ENCODE measurements at regions not wholly inside any gene's neighbourhood (a gene's known extent, or its start where the extent isn't known, plus 50 kb on each side); places are given as distances from the start of the nearest gene placed in this dataset.

DNA sequence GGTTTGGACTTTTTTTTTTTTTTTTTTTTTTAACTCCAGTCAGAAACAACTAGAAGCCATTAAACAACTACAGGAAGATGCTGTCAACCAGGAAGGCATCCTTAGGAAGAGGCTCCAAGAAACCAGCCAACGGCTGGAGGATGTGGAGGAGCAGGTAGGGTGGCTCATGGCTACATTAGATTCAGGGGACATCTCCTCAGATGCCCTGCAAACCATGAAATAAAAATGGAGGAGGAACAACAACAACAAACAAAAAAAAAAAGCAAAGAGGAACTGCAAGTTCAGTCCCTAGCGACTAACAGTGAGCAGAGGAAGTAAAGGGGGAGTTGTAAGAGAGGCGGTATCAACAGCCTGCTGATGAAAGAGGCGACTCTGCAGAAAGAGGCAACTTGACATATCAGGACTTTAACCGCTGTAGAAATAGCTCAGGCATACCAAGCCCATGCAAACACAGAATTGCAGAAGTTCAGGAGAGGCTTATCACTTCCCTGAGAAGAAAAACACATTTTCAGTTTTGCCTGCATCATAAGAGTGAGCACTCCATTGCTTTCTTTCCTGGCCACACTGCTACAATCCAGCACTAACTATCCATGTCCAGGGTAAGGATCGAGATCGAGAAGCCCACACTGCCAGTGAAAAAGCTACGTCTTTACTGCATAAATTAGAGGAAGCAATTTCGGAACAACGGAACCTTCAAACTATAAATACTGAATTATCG, 103.5 kb upstream of the BCAT1 start:
- peak overlapping the region; percentile 62 for H3K4me3 ChIP-seq (ENCODE audit: low read depth, low read length)
- TF ChIP-seq, protein P1, sequence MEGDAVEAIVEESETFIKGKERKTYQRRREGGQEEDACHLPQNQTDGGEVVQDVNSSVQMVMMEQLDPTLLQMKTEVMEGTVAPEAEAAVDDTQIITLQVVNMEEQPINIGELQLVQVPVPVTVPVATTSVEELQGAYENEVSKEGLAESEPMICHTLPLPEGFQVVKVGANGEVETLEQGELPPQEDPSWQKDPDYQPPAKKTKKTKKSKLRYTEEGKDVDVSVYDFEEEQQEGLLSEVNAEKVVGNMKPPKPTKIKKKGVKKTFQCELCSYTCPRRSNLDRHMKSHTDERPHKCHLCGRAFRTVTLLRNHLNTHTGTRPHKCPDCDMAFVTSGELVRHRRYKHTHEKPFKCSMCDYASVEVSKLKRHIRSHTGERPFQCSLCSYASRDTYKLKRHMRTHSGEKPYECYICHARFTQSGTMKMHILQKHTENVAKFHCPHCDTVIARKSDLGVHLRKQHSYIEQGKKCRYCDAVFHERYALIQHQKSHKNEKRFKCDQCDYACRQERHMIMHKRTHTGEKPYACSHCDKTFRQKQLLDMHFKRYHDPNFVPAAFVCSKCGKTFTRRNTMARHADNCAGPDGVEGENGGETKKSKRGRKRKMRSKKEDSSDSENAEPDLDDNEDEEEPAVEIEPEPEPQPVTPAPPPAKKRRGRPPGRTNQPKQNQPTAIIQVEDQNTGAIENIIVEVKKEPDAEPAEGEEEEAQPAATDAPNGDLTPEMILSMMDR (IDR thresholded peaks at IDR 0.05; ENCODE audit: borderline replicate concordance, insufficient read depth, low read depth, low read length): no peak

DNA sequence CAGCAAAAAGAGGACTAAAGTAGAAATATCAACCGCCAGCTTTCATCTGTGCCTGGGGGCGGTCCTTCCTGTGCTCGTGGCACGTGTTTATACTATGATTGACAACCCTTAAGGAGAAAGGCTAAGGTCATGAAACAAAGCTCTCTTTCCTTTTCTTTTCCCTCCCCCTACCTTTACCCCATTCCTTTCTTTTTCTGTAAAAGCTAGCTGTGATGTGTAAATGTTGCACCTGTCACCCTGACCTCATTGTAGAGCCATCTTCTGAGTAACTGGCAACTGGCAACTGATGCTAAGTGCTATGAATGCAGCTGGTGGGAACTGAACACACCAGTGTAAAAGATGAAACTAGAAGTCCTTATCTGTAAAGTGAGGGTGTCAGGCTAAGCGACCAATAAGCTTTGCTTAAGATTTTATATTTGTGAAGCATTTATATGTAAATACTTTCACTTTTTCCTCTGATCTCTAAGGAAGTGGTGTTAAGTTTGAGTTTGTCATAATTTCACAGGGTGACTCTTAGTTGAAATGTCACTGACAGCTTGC, 102.8 kb upstream of the BCAT1 start:
- TF ChIP-seq, protein P1 (IDR thresholded peaks at IDR 0.05; ENCODE audit: borderline replicate concordance, insufficient read depth, low read depth, low read length): no peak
- peak overlapping the region; percentile 31 for H3K4me3 ChIP-seq (ENCODE audit: low read depth, low read length)

DNA sequence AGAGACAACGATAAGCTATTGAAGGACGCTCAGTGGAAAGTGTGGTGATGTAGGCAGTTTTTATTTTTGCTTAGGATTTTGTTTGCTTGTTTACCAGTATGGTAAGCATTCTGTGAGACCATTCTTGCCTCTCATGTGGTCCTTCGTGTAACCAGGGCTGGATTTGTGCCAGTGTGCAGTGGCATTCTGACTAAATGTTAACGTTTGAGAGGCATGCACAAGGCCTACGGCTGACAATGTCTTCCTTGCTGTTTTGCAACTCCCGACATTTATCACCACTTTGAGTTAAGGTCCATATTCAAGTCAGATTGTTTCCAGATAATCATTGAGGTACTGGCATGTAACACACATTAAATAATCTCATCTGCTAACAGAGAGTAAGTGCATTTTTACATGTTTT, 102.3 kb upstream of the BCAT1 start:
- H3K4me3 ChIP-seq (ENCODE audit: low read depth, low read length): no peak overlapping the region
- TF ChIP-seq, protein P1 (IDR thresholded peaks at IDR 0.05; ENCODE audit: borderline replicate concordance, insufficient read depth, low read depth, low read length): no peak

DNA sequence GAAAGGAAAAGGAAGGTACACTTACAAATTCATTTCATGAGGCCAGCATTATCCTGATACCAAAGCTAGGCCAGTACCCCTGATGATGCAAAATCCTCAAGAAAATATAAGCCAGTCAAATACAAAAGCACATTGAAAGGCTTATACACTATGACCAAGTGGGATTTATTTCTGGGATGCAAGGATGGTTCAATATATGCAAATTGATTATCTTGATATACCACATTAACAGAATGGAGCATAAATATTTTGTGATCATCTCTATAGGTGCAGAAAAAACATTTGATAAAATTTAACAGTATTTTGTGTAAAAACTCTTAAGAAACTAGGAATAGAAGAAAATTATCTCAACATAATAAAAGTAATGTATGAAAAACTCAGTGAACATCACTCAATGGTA, 97.0 kb upstream of the BCAT1 start:
- H3K4me3 ChIP-seq (ENCODE audit: low read depth, low read length): no peak overlapping the region
- TF ChIP-seq, protein P1 (IDR thresholded peaks at IDR 0.05; ENCODE audit: borderline replicate concordance, insufficient read depth, low read depth, low read length): no peak

DNA sequence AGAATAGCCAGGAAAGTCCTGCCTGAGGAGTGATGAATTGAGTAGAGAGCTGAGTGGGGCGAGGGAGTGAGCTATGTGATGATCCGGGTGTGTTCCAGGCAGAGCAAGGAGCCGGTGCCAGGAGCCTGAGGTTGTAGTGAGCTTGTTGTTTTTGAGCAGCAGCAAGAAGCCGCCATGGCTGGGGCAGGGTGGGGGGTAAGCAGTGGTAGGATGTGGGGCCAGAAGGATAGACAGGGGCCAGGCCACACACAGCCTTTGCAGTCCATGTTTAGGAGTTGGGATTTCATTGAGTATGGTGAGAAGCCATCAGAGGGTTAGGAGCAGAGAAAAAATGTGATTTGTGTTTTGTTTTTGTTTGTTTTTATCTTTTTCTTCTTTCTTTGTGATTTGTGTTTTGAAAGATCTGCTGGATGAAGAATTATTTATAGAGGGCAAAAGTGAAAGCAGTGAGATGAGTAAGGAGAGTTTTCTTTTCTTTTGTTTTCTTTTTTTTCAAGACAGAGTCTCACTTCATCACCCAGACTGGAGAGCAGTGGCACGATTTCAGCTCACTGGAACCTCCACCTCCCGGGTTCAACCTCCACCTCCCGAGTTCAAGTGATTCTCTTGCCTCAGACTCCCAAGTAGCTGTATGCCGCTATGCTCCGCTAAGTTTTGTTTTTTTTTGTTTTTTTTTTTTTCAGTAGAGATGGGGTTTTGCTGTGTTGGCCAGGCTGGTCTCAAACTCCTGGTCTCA, 92.3 kb upstream of the BCAT1 start:
- no peak overlapping the region for H3K4me3 ChIP-seq (ENCODE audit: low read depth, low read length)
- TF ChIP-seq, protein P1 (IDR thresholded peaks at IDR 0.05; ENCODE audit: borderline replicate concordance, insufficient read depth, low read depth, low read length): no peak

DNA sequence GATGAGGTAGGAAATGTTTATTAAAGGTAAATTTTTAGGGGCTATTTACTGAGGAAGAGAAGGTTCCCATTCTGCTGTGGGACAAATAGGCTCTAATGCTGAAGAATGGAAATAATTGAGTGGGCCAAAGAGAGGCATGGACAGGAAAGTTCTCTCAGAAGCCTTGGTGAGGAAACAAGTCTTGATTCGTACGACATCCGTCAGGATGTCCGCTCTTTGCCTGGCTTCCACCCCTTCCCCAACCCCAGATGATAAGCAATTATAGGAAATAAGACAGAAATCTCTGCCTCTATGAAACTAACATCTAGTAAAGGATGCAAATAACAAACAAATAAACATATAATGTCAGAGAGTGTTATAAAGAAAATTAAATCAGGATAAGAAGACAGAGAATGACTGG, 91.7 kb upstream of the BCAT1 start:
- no peak overlapping the region for H3K4me3 ChIP-seq (ENCODE audit: low read depth, low read length)
- TF ChIP-seq, protein P1 (IDR thresholded peaks at IDR 0.05; ENCODE audit: borderline replicate concordance, insufficient read depth, low read depth, low read length): no peak

Measured in GM12875 (cell line).